ENCODE measurements at regions not wholly inside any gene's neighbourhood (a gene's known extent, or its start where the extent isn't known, plus 50 kb on each side); places are given as distances from the start of the nearest gene placed in this dataset.

DNA sequence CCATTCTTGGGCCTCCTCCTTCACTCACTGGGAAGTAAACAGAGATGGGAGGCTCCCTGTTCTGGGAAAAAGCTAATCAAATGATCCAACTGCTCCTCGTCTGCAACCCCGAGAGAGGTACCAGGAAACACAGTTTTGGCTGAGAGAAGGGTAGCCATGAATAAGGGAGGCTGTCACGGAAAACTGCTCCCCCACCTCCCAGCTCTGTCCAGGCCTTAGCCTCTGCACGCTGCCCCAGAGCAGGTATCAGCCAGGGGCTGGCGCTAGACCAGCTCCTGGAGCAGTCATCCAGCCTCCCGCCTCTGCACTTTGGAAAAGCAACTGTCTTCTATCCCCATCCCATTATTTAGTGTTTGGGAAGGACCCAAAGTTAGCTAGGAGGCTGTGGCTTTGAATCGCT, 266.1 kb downstream of the NDUFS4 start:
- DNase-seq = no peak

DNA sequence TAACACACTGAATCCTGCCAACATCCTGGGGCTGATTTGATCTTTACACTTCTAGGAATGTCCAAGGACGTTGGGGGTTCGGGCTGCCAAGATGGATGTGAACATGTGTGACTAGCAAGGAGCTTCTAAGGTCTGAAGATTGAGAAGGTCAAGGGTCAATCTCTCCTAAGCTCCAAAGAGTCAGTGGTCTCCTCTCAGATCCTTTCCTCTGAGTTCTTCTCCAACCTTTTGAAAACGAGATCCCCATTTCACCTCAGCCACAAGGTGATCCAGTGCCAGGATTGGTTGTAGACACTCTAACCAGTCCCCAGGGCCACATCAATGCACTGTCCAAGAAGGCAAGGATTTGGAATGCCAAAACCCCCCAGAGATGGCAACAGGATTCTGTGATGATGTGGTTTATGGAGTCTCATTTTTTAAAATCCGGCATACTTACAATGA, 266.8 kb downstream of the NDUFS4 start:
- DNase-seq = no peak

DNA sequence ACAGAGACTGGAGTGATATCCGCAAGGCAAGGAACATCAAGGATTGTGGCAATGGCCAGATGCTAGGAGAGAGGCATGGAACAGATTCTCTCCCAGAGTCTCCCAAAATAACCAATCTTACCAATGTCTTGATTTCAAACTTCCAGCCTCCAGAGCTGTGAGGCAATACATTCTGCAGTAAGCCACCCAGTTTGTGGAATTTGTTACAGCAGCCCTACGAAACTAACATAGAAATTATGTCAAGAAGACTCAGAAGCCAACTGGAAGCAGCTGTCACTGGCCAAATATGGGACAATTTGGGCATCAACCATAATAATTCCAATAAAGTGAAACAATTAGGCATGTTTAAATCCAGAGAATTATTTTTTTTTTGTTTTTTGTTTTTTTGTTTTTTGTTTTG, 271.1 kb downstream of the NDUFS4 start:
- DNase-seq = no peak

Data from NCI-H1694 treated with DMSO at 0.1 percent for 48 hours (cell line).